IMR-90 (cell line): ENCODE measurements at regions not wholly inside any gene's neighbourhood (a gene's known extent, or its start where the extent isn't known, plus 50 kb on each side); places are given as distances from the start of the nearest gene placed in this dataset.

Source experiments
- ATAC-seq: fragments of 200-7000 bp; cut with Tn5 transposase; 2 replicates; pipeline ENCODE4 v1.9.1; 2020; ENCODE audit warnings: low read depth, mild to moderate bottlenecking, moderate library complexity
- BruUV-seq: library from RNA; stranded (reverse); fragments of 400-500 nt; replicated peaks from 2 replicates; lab custom pipeline; 2021; lab: Mats Ljungman, UMichigan
- CTCF ChIA-PET: fragments of 300-600 bp; formaldehyde crosslinking; extraction: SDS; loops from one replicate; lab custom pipeline; 2021; ENCODE audit warnings: antibody characterized with exemption; lab: Yijun Ruan, JAX
- POLR2A ChIA-PET: fragments of 300-600 bp; sonication (Branson Sonifier 250); formaldehyde crosslinking; loops from one replicate; lab custom pipeline; 2022; ENCODE audit warnings: antibody characterized with exemption; ENCODE audit not compliant: unreplicated experiment; lab: Charles Lee
- DNase-seq: peaks from one replicate; pipeline ENCODE4 v3.0.0; 2013
- H2AFZ ChIP-seq: replicated peaks from 2 replicates; pipeline ENCODE3; 2013; ENCODE audit warnings: low read length, mild to moderate bottlenecking; ENCODE audit not compliant: poor library complexity
- H2AK5ac ChIP-seq: 2 replicates; pipeline ENCODE4 v1.6.1; 2013; ENCODE audit warnings: low read depth, low read length, inconsistent platforms
- H2AK9ac ChIP-seq: replicated peaks from 2 replicates; pipeline ENCODE3; 2013; ENCODE audit warnings: mild to moderate bottlenecking, low read depth, low read length, moderate library complexity; ENCODE audit not compliant: poor library complexity
- H2BK120ac ChIP-seq: 2 replicates; pipeline ENCODE4 v1.6.1; 2013; ENCODE audit warnings: low read depth, low read length, inconsistent platforms
- H2BK15ac ChIP-seq: 3 replicates; pipeline ENCODE4 v1.6.1; 2013; ENCODE audit warnings: low read depth, low read length, inconsistent platforms
- H2BK20ac ChIP-seq: 2 replicates; pipeline ENCODE4 v1.6.1; 2013; ENCODE audit warnings: low read depth, mild to moderate bottlenecking, inconsistent platforms, low read length, moderate library complexity
- H2BK5ac ChIP-seq: 2 replicates; pipeline ENCODE4 v1.6.1; 2013; ENCODE audit warnings: mild to moderate bottlenecking, low read depth, low read length, inconsistent platforms; ENCODE audit not compliant: poor library complexity, severe bottlenecking
- H3K14ac ChIP-seq: replicated peaks from 2 replicates; pipeline ENCODE4 v1.6.1; 2013; ENCODE audit warnings: low read depth, low read length, inconsistent platforms
- H3K18ac ChIP-seq: 2 replicates; pipeline ENCODE4 v1.6.1; 2013; ENCODE audit warnings: low read depth, low read length, control low read depth
- H3K23ac ChIP-seq: 2 replicates; pipeline ENCODE4 v1.6.1; 2013; ENCODE audit warnings: low read depth, low read length, inconsistent platforms
- H3K27ac ChIP-seq: 2 replicates; pipeline ENCODE4 v1.5.1; 2013; ENCODE audit warnings: mild to moderate bottlenecking, control low read depth, low read length; ENCODE audit not compliant: insufficient read depth
- H3K27me3 ChIP-seq: 2 replicates; pipeline ENCODE4 v1.6.1; 2013; ENCODE audit warnings: low read length; ENCODE audit not compliant: control insufficient read depth, insufficient read depth
- H3K36me3 ChIP-seq: 2 replicates; pipeline ENCODE4 v1.6.1; 2013; ENCODE audit warnings: low read length, mixed read lengths; ENCODE audit not compliant: control insufficient read depth, insufficient read depth
- H3K4ac ChIP-seq: 2 replicates; pipeline ENCODE4 v1.6.1; 2013; ENCODE audit warnings: low read depth, low read length, inconsistent platforms
- H3K4me1 ChIP-seq: 2 replicates; pipeline ENCODE4 v1.6.1; 2013; ENCODE audit warnings: low read length, mixed read lengths; ENCODE audit not compliant: control insufficient read depth, insufficient read depth
- H3K4me2 ChIP-seq: 2 replicates; pipeline ENCODE4 v1.6.1; 2013; ENCODE audit warnings: low read depth, mild to moderate bottlenecking, control low read depth, low read length, moderate library complexity
- H3K4me3 ChIP-seq: 2 replicates; pipeline ENCODE4 v1.5.1; 2013; ENCODE audit warnings: low read depth, mild to moderate bottlenecking, control low read depth, low read length, moderate library complexity; ENCODE audit not compliant: insufficient read depth
- H3K56ac ChIP-seq: 2 replicates; pipeline ENCODE4 v1.6.1; 2013; ENCODE audit warnings: low read length, inconsistent platforms; ENCODE audit not compliant: insufficient read depth; ENCODE audit errors: extremely low read depth
- H3K79me1 ChIP-seq, 2 experiments: 2 replicates each; pipeline ENCODE4 v1.6.1; 2013; ENCODE audit warnings: low read length in 2 of 2, inconsistent platforms in 1 of 2, low read depth in 1 of 2
- H3K9ac ChIP-seq: 2 replicates; pipeline ENCODE4 v1.6.1; 2013; ENCODE audit warnings: low read depth, low read length, control low read depth
- H3K9me1 ChIP-seq: 2 replicates; pipeline ENCODE4 v1.6.1; 2013; ENCODE audit warnings: low read length, inconsistent platforms; ENCODE audit not compliant: insufficient read depth
- H3K9me3 ChIP-seq: 2 replicates; pipeline ENCODE4 v1.6.1; 2013; ENCODE audit warnings: low read length; ENCODE audit not compliant: control insufficient read depth, insufficient read depth
- H4K20me1 ChIP-seq: 2 replicates; pipeline ENCODE4 v1.6.1; 2013; ENCODE audit warnings: low read length, inconsistent platforms; ENCODE audit not compliant: insufficient read depth
- H4K5ac ChIP-seq: 2 replicates; pipeline ENCODE4 v1.6.1; 2013; ENCODE audit warnings: mild to moderate bottlenecking, low read depth, low read length, control low read depth
- H4K8ac ChIP-seq, 2 experiments: 2 replicates each; pipeline ENCODE4 v1.6.1; 2013; ENCODE audit warnings: low read depth in 2 of 2, low read length in 2 of 2, control low read depth in 1 of 2, inconsistent platforms in 1 of 2
- H4K91ac ChIP-seq: 2 replicates; pipeline ENCODE4 v1.6.1; 2013; ENCODE audit warnings: low read depth, low read length, inconsistent platforms; ENCODE audit not compliant: insufficient read depth
- CEBPB ChIP-seq: IDR thresholded peaks from 2 replicates; pipeline ENCODE4 v1.6.1; 2012; ENCODE audit warnings: low read depth, low read length, improper control_type of control experiment
- MAFK ChIP-seq: IDR thresholded peaks from 2 replicates; pipeline ENCODE4 v1.6.1; 2012; ENCODE audit warnings: low read depth, low read length, improper control_type of control experiment
- NFE2L2 ChIP-seq: fragments of 150-350 bp; IDR thresholded peaks from 2 replicates; pipeline ENCODE4 v1.6.1; 2016; ENCODE audit warnings: low read depth, mild to moderate bottlenecking, low read length
- RFX5 ChIP-seq: IDR thresholded peaks from 2 replicates; pipeline ENCODE4 v1.8.0; 2012; ENCODE audit warnings: low read depth, mild to moderate bottlenecking, low read length, moderate library complexity
- WGBS, 2 experiments: methylation state at CpG; one replicate each; pipeline versions ENCODE4 v1.1.5 to v1.1.7; 2013; ENCODE audit warnings: missing lambda C conversion rate in 2 of 2; ENCODE audit not compliant: insufficient read length in 1 of 2; ENCODE audit errors: extremely low coverage in 2 of 2; 5-methylcytosine and 5-hydroxymethylcytosine counted together
- dilution Hi-C: fragments of 300-500 bp; cut with HindIII; formaldehyde crosslinking; loops from one replicate; pipeline ENCODE4 v1.14.3; 2018; ENCODE audit warnings: low sequenced_read_pairs; ENCODE audit not compliant: unreplicated experiment
- in situ Hi-C: fragments of 300-500 bp; cut with MboI; formaldehyde crosslinking; loops from 3 replicates; pipeline ENCODE4 v1.14.3; 2019; ENCODE audit warnings: low sequenced_read_pairs, inconsistent platforms, mixed read lengths
- intact Hi-C: fragments of 100-400 bp; cut with micrococcal nuclease; formaldehyde crosslinking; loops from 2 replicates; pipeline ENCODE4 v1.10.0; 2022

GRCh38 chr5:158170534-158170933 is 311.6 kb upstream of the CLINT1 start:
- H2BK120ac ChIP-seq, result no peak overlapping the region
- in situ Hi-C loops (loop anchor here (5.0 kb wide), 1 partner anchor 937 kb away; no protein-coding TSS in a partner anchor), dilution Hi-C loops (no loop called here), intact Hi-C loops (loop anchor here (10.0 kb wide), 1 partner anchor 356 kb away; no protein-coding TSS in a partner anchor)
- H3K4me2 ChIP-seq, result no peak overlapping the region
- H4K20me1 ChIP-seq, result no peaks in the 10 kb centered on the region
- no peak overlapping the region for H4K5ac ChIP-seq
- H2AK9ac ChIP-seq, result no peak overlapping the region
- no peak overlapping the region for H4K8ac ChIP-seq
- no peaks in the 10 kb centered on the region for H3K4me1 ChIP-seq
- no peak overlapping the region for H3K9ac ChIP-seq
- H2AK5ac ChIP-seq, result no peak overlapping the region
- DNase-seq (no peak), ATAC-seq (no peak)
- H3K9me3 ChIP-seq, result no peaks in the 10 kb centered on the region
- H4K91ac ChIP-seq, result no peak overlapping the region
- no peak overlapping the region for H3K14ac ChIP-seq
- no peak overlapping the region for H2BK5ac ChIP-seq
- BruUV-seq, result no TSS peak
- no peak for TF ChIP-seq NFE2L2
- TF ChIP-seq MAFK, result no peak
- no peak for TF ChIP-seq CEBPB
- TF ChIP-seq RFX5, result no peak
- no peaks in the 10 kb centered on the region for H3K9me1 ChIP-seq
- H3K27ac ChIP-seq, result no peak overlapping the region
- H2AFZ ChIP-seq, result no peak overlapping the region
- H2BK20ac ChIP-seq, result no peak overlapping the region
- no peak overlapping the region for H2BK15ac ChIP-seq
- no peaks in the 10 kb centered on the region for H3K36me3 ChIP-seq
- H3K4me3 ChIP-seq, result no peak overlapping the region
- H3K23ac ChIP-seq, result no peak overlapping the region
- H3K18ac ChIP-seq, result no peak overlapping the region
- ChIA-PET POLR2A (no interaction called here), CTCF (no interaction called here)
- H3K27me3 ChIP-seq, result no peaks in the 10 kb centered on the region
- WGBS, 2 experiments, result no CpG with 5 or more reads among the region's 2 CpGs
- no peaks in the 10 kb centered on the region for H3K79me1 ChIP-seq
- H3K4ac ChIP-seq, result no peak overlapping the region
- no peak overlapping the region for H3K56ac ChIP-seq
